ENCODE measurements at regions not wholly inside any gene's neighbourhood (a gene's known extent, or its start where the extent isn't known, plus 50 kb on each side); places are given as distances from the start of the nearest gene placed in this dataset.

DNA sequence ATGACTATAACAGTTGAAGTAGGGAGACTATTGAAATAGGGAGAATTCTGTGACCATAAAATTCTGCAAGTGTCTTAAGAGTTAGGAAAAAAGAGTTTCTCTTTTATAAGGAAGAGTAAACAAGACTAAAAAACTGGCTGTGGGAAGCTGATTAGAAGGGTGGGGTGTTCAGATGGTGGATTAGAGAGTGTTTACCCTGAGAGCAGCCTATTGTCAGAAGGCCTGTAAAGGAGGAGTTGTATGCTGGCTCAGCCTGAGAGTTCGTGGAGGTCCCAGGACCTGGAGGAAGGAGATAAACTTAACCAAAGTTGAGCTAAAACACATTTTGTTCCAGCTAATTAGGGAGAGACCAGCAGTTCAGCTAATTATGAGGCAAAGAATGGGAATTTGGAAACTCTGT lies 629.7 kb downstream of the PCDH7 start:
- TF ChIP-seq, protein P1, sequence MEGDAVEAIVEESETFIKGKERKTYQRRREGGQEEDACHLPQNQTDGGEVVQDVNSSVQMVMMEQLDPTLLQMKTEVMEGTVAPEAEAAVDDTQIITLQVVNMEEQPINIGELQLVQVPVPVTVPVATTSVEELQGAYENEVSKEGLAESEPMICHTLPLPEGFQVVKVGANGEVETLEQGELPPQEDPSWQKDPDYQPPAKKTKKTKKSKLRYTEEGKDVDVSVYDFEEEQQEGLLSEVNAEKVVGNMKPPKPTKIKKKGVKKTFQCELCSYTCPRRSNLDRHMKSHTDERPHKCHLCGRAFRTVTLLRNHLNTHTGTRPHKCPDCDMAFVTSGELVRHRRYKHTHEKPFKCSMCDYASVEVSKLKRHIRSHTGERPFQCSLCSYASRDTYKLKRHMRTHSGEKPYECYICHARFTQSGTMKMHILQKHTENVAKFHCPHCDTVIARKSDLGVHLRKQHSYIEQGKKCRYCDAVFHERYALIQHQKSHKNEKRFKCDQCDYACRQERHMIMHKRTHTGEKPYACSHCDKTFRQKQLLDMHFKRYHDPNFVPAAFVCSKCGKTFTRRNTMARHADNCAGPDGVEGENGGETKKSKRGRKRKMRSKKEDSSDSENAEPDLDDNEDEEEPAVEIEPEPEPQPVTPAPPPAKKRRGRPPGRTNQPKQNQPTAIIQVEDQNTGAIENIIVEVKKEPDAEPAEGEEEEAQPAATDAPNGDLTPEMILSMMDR (IDR thresholded peaks at IDR 0.05 in 2 of 3, conservative IDR thresholded peaks at IDR 0.05 in 1 of 3; ENCODE audit: borderline replicate concordance in 1 of 3, insufficient read depth in 1 of 3, low read depth in 2 of 3, low read length in 2 of 3): no peak
- TF ChIP-seq POLR2A (IDR thresholded peaks at IDR 0.05; ENCODE audit: borderline replicate concordance, extremely low read depth, insufficient read depth, insufficient read length): no peak
- TF ChIP-seq SRF (IDR thresholded peaks at IDR 0.05; ENCODE audit: low read depth): no peak

Data from HCT116 (cell line).